NCI-H146 treated with DMSO at 0.1 percent for 48 hours (cell line): ENCODE measurements at regions not wholly inside any gene's neighbourhood (a gene's known extent, or its start where the extent isn't known, plus 50 kb on each side); places are given as distances from the start of the nearest gene placed in this dataset.

ENCODE experiments used
- DNase-seq: peaks from one replicate; lab custom pipeline; 2025; ENCODE audit not compliant: unreplicated experiment; lab: John Stamatoyannopoulos, UW

GRCh38 chr13:29907670-29908069 lies 57.3 kb upstream of the UBL3 start:
- DNase-seq = no peak

GRCh38 chr13:29906432-29907011 lies 56.1 kb upstream of the UBL3 start:
- no peak for DNase-seq

DNA sequence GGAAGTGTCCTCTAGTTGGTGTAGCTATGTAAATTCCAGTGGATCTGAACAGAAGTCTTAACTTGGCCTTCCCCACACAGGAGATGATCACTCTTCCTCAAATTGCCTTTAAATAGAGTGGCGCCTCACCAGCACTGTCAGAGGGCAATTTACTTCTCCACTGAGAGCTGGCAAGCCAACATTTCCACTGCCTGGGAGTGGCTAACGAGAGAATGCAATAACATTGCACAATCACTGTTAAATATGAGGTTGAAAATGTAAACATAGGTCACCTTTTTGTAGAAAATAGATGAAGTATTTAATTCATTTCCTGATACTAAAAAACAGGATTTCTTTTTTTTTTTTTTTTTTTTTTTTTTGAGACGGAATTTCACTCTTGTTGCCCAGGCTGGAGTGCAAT lies 55.4 kb upstream of the UBL3 start:
- no peak for DNase-seq

- DNase-seq = no peak
Observed at GRCh38 chr13:29903996-29904395, 53.6 kb upstream of the UBL3 start.

DNA sequence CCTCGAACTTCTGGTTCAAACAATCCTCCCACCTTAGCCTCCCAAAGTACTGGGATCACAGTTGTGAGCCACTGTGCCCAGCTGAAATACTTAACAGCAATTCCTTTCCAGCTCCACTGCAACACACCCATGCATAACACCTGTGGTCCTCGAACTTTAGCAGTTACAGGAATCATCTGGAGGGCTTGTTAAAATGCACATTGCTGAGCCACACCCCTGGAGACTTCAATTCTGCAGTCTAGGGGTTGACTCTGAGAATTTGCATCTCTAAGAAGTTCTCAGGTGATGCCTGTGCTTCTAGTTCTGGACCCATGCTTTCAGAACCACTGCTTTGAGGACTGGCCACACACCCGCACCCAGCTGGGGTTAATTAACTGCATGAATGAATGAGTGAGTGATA lies 53.1 kb upstream of the UBL3 start:
- DNase-seq = no peak

DNA sequence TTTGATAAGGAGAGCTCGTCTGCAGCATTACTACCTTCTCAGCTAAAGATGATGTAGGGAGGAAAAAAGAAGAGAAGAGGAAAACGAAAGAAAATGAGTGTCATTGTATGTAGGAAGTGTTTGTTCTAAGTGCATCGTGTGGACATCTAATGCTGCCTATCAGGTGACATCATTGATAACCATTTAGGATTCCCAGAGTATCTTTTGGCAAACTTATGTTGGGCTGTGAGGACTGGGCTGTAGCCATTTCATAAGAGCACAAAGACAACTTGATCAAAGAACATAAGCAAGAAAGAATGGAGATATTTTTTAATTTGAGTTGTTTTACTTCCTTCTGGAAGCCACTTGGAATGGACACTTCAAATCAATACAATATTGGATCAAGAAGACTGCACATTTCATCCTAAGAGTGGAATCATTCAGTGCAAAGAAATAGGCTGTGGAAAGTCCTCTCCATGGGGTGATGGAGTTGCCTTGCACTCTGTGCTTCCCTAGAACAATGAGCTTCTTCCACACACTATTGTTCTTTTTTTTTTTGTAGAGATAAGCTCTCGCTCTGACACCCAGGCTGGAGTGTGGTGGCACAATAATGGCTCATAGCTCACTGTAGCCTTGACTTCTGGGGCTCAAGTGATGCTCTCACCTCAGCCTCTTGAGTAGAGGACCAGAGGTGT lies 52.4 kb upstream of the UBL3 start:
- no peak for DNase-seq

DNA sequence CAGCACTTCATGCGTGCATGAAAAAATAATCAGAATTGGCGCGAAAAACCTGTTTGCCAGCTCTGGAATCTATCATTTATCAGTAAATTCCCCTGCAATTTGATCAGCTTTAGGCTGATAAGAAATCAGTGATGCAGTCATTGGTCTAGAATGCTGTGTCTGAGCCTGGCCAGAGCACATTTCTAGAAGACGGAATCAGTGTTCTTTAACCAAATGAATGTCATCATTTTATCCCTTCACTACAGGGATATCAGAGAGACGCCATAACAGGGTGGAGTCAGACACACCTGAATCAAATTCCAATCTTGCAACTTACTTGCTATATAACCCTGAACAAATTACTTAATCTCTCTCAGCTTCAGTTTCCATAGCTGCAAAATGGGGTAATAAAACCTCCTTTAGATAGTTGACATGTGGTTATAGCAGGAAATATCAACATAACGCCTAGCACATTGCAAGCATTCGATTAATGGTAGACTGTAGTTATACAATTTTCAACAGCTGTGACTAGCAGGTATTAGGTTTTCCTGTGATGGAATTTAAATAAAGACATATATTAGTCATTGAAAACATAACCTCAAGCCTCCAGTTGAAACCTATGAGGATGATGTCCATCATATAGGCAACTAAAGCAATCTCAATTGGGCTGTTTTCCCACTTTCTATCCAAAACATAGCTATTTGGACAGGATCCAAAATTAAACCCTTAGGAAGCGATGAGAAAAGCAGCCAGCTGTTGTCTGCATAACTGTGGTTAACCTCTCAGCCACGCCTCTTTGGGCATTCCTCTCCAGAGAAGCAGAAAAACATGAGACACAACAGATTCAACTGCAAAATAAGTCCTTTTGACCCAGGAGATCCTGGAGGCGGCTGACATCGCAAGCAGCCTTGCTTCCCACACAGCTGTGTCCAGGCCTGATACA lies 51.6 kb upstream of the UBL3 start:
- DNase-seq = no peak
